HG02943 (cell line): ENCODE measurements at regions not wholly inside any gene's neighbourhood (a gene's known extent, or its start where the extent isn't known, plus 50 kb on each side); places are given as distances from the start of the nearest gene placed in this dataset.

ENCODE experiments used
- ATAC-seq: cut with Tn5 transposase; IDR thresholded peaks from one replicate; pipeline ENCODE4 v1.9.1; 2021; ENCODE audit warnings: mild to moderate bottlenecking, low read depth, moderate library complexity; ENCODE audit not compliant: unreplicated experiment

- no peak for ATAC-seq
Observed at GRCh38 chr22:48517039-48518030, 1310.3 kb downstream of the BRD1 start.

- no peak for ATAC-seq
Observed at GRCh38 chr22:48516571-48516970, 1311.1 kb downstream of the BRD1 start.

GRCh38 chr22:48515571-48516200 is 1312.0 kb downstream of the BRD1 start:
- ATAC-seq = no peak

GRCh38 chr22:48513929-48514328 is 1313.7 kb downstream of the BRD1 start:
- no peak for ATAC-seq

GRCh38 chr22:48513446-48513845 is 1314.2 kb downstream of the BRD1 start:
- ATAC-seq = no peak

GRCh38 chr22:48511781-48512327 is 1315.8 kb downstream of the BRD1 start:
- no peak for ATAC-seq

GRCh38 chr22:48511211-48511610 is 1316.5 kb downstream of the BRD1 start:
- no peak for ATAC-seq

- no peak for ATAC-seq
Observed at GRCh38 chr22:48510599-48510998, 1317.1 kb downstream of the BRD1 start.

GRCh38 chr22:48507595-48508350 is 1319.9 kb downstream of the BRD1 start:
- no peak for ATAC-seq

- no peak for ATAC-seq
Observed at GRCh38 chr22:48507171-48507570, 1320.5 kb downstream of the BRD1 start.

GRCh38 chr22:48506506-48507145 is 1321.0 kb downstream of the BRD1 start:
- ATAC-seq = no peak

- ATAC-seq = no peak
Observed at GRCh38 chr22:48505891-48506290, 1321.8 kb downstream of the BRD1 start.

GRCh38 chr22:48504519-48505140 is 1323.0 kb downstream of the BRD1 start:
- no peak for ATAC-seq

- no peak for ATAC-seq
Observed at GRCh38 chr22:48503876-48504275, 1323.8 kb downstream of the BRD1 start.

GRCh38 chr22:48503035-48503625 is 1324.5 kb downstream of the BRD1 start:
- ATAC-seq = no peak

GRCh38 chr22:48501231-48501750 is 1326.4 kb downstream of the BRD1 start:
- no peak for ATAC-seq

GRCh38 chr22:48500471-48501230 is 1327.0 kb downstream of the BRD1 start:
- no peak for ATAC-seq
